Middle frontal gyrus (tissue), 1 donor: ENCODE measurements at regions not wholly inside any gene's neighbourhood (a gene's known extent, or its start where the extent isn't known, plus 50 kb on each side); places are given as distances from the start of the nearest gene placed in this dataset.

Experiments
- DNase-seq: peaks from one replicate; pipeline ENCODE4 v3.0.0-alpha.2; 2015; ENCODE audit warnings: low spot score; ENCODE audit errors: extremely low spot score

- DNase-seq: no peak
Observed at GRCh38 chr2:176468457-176469113, 199.3 kb downstream of the MTX2 start.

- DNase-seq: no peak
Observed at GRCh38 chr2:176470713-176471112, 201.5 kb downstream of the MTX2 start.

- no peak for DNase-seq
Observed at GRCh38 chr2:176471949-176472348, 202.7 kb downstream of the MTX2 start.

GRCh38 chr2:176473177-176473576, 203.9 kb downstream of the MTX2 start:
- DNase-seq: no peak

- DNase-seq: no peak
Observed at GRCh38 chr2:176473851-176474250, 204.6 kb downstream of the MTX2 start.

GRCh38 chr2:176477336-176477735, 208.1 kb downstream of the MTX2 start:
- DNase-seq: no peak

GRCh38 chr2:176479961-176480360, 210.7 kb downstream of the MTX2 start:
- DNase-seq: no peak

GRCh38 chr2:176482107-176482506, 212.9 kb downstream of the MTX2 start:
- DNase-seq: no peak

GRCh38 chr2:176483476-176483875, 214.2 kb downstream of the MTX2 start:
- DNase-seq: no peak

- DNase-seq: no peak
Observed at GRCh38 chr2:176483901-176484568, 214.8 kb downstream of the MTX2 start.

GRCh38 chr2:176484838-176485237, 215.6 kb downstream of the MTX2 start:
- no peak for DNase-seq

GRCh38 chr2:176488431-176488830, 219.2 kb downstream of the MTX2 start:
- DNase-seq: no peak

- no peak for DNase-seq
Observed at GRCh38 chr2:176490061-176490861, 221.0 kb downstream of the MTX2 start.

- no peak for DNase-seq
Observed at GRCh38 chr2:176491172-176491904, 222.1 kb downstream of the MTX2 start.

GRCh38 chr2:176492583-176492982, 223.3 kb downstream of the MTX2 start:
- no peak for DNase-seq

- no peak for DNase-seq
Observed at GRCh38 chr2:176493226-176493825, 224.1 kb downstream of the MTX2 start.

- DNase-seq: no peak
Observed at GRCh38 chr2:176493909-176494308, 224.7 kb downstream of the MTX2 start.

- no peak for DNase-seq
Observed at GRCh38 chr2:176494949-176495353, 225.7 kb downstream of the MTX2 start.

GRCh38 chr2:176495826-176496225, 226.6 kb downstream of the MTX2 start:
- no peak for DNase-seq

- DNase-seq: no peak
Observed at GRCh38 chr2:176496761-176497160, 227.5 kb downstream of the MTX2 start.

GRCh38 chr2:176500901-176501300, 231.7 kb downstream of the MTX2 start:
- no peak for DNase-seq
